Activated naive CD8-positive, alpha-beta T cell treated with anti-CD3 and anti-CD28 coated beads for 36 hours (primary cell): ENCODE measurements at regions not wholly inside any gene's neighbourhood (a gene's known extent, or its start where the extent isn't known, plus 50 kb on each side); places are given as distances from the start of the nearest gene placed in this dataset.
A peak's percentile ranks its signal among the peaks of the same experiment; 100 is the strongest.

ENCODE experiments used
- DNase-seq: peaks from one replicate; pipeline ENCODE4 v3.0.0; 2021
- H3K27ac Mint-ChIP-seq: one replicate; pipeline ENCODE4 v1.8.0; 2022; ENCODE audit warnings: mild to moderate bottlenecking, moderate library complexity, mixed read lengths
- H3K27me3 Mint-ChIP-seq: one replicate; pipeline ENCODE4 v1.8.0; 2022; ENCODE audit warnings: mild to moderate bottlenecking, mixed read lengths
- H3K36me3 Mint-ChIP-seq: one replicate; pipeline ENCODE4 v1.8.0; 2021; ENCODE audit warnings: mild to moderate bottlenecking, mixed read lengths
- H3K4me1 Mint-ChIP-seq: one replicate; pipeline ENCODE4 v1.8.0; 2021; ENCODE audit warnings: mixed read lengths
- H3K4me3 Mint-ChIP-seq: one replicate; pipeline ENCODE4 v1.8.0; 2022; ENCODE audit warnings: mild to moderate bottlenecking, moderate library complexity, mixed read lengths
- H3K9me3 Mint-ChIP-seq: one replicate; pipeline ENCODE4 v1.8.0; 2022; ENCODE audit warnings: mixed read lengths

DNA sequence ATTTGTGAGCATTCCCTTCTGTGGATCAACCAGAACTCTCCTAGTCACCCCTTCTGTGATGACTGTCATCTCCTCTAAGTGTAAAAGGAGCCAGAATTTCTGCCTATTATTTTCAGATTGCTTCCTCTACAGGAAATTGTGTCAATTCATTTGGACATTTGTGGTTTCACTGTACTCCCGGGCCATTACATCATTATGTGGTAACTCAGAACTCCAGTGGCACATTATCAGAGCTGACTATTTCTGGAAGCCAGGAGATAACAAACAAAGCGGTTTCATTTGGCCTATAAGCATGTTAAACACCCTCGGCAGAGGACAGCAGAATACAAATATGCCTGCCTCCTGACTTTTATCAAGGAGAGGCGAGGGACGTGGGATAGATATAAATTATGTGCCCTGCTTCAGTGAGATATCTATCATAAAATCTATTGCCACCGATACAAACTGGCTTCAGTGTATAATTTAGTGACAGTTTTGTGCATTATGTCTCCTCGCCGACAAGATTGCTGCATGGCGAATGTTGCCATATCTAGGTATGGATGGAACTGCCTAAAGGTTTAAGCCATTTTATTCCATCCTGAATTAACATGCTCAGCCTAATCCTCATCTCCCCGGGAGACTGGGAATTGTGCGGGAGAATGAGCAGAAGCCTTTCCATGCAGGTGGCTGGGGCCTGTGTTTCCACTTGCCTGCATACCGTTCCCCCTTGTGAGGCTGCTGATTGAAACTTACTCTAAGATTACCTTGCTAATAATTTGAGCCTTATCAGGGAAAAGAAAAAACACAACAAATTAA, 193.4 kb upstream of the SEMA6D start:
- Mint-ChIP-seq H3K4me3 (no peak overlapping the region), H3K27ac (no peak overlapping the region), H3K36me3 (no peaks in the 10 kb centered on the region), H3K4me1 (no peaks in the 10 kb centered on the region), H3K9me3 (no peaks in the 10 kb centered on the region), H3K27me3 (peaks cover 17% of the 10 kb centered on the region)
- no peak for DNase-seq

DNA sequence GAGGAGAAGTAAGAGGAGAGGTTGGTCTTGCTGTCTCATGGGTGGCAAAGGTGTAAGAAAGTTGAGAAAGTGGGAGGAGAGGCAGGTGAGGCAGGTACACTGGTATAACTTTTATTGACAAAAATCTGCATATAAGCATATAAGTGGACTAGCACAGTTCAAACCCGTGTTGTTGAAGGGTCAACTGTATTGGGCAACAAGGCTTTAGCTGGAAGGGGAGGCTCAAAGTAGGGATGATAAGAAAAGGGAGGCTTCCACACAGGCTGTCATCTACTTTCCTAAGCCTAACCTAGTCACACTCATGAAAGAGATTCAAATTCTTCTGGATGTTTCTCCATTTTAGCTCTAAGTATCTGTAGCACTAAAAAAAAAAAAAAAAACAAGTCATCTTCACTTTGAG, 188.1 kb upstream of the SEMA6D start:
- no peak overlapping the region for H3K27ac Mint-ChIP-seq
- DNase-seq, result no peak
- H3K4me3 Mint-ChIP-seq, result no peak overlapping the region
- H3K4me1 Mint-ChIP-seq, result no peaks in the 10 kb centered on the region
- no peaks in the 10 kb centered on the region for H3K9me3 Mint-ChIP-seq
- peaks cover 6% of the 10 kb centered on the region for H3K27me3 Mint-ChIP-seq
- no peaks in the 10 kb centered on the region for H3K36me3 Mint-ChIP-seq

DNA sequence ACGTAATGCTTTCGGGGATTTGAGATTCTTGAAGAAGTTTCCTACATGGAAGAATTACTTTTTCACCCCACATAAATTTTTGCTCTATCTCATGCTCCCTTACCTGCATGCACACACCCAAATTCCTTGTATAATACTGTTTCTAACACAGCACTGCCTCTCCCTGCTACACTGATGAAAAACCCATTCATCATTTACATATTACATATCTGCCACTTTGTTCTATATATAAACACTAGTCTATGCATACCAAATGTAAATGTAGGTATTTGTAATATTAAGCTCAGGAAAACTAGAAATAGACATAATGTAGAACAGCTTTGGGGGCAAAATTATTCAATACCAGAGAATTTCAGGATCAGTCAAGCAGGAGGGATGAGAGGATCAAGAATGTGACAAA, 182.6 kb upstream of the SEMA6D start:
- no peak for DNase-seq
- no peak overlapping the region for H3K4me3 Mint-ChIP-seq
- H3K9me3 Mint-ChIP-seq, result no peaks in the 10 kb centered on the region
- H3K4me1 Mint-ChIP-seq, result no peaks in the 10 kb centered on the region
- no peaks in the 10 kb centered on the region for H3K36me3 Mint-ChIP-seq
- H3K27ac Mint-ChIP-seq, result no peak overlapping the region
- peaks cover 9% of the 10 kb centered on the region for H3K27me3 Mint-ChIP-seq

DNA sequence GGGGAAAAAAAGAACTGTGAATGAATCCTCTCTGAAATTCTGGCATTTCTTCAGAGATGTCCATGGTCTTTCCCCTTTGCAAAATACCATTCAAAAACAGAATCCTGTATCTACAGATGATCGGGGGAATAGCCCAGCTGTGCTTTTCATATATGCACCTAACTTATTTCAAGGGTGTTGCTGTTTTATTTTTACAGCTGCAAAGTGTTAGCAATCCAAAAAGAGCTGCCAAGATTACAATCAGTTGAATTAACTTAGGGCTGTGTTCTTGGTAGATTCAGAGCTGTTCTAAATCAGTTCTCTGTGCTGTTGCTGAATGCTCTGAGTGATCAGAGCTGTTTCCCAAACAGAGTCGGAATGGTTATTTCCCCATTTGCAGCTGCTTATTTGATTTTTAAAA, 175.7 kb upstream of the SEMA6D start:
- no peaks in the 10 kb centered on the region for H3K9me3 Mint-ChIP-seq
- no peak overlapping the region for H3K27ac Mint-ChIP-seq
- no peaks in the 10 kb centered on the region for H3K27me3 Mint-ChIP-seq
- H3K4me1 Mint-ChIP-seq, result no peaks in the 10 kb centered on the region
- no peaks in the 10 kb centered on the region for H3K36me3 Mint-ChIP-seq
- DNase-seq, result no peak
- no peak overlapping the region for H3K4me3 Mint-ChIP-seq

DNA sequence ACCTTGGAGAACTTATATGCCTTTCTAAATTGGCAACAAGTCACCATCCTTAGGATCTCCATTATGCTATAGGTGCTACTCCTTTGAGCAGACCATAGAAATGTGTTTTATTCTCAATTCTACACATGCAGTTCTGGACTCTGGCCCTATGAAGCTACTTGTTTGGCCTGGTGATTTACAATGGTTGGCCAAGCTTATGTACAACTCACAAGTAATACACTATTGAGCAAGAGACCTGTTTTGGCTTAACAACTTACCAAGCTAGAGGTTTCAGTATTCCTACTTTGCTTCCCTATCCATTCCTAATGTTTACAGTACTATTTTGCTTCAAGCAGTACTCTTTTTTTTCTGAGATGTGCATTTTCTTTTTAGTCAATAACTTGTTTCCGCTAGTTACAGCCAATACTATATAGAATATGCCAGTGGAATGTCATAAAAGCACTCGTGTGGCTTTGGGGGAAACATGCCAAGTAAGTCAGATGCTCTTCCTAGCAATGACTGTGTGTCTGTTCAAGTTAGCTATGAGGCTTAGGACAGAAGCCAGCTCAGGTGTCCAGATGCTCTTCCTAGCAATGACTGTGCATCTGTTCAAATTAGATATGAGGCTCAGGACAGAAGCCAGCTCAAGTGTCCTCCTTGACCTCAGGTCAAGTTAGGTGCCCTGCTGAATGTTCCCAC, 174.9 kb upstream of the SEMA6D start:
- no peaks in the 10 kb centered on the region for H3K4me1 Mint-ChIP-seq
- H3K27me3 Mint-ChIP-seq, result no peaks in the 10 kb centered on the region
- no peaks in the 10 kb centered on the region for H3K9me3 Mint-ChIP-seq
- H3K27ac Mint-ChIP-seq, result peak overlapping the region; percentile 28
- no peaks in the 10 kb centered on the region for H3K36me3 Mint-ChIP-seq
- no peak for DNase-seq
- no peak overlapping the region for H3K4me3 Mint-ChIP-seq

DNA sequence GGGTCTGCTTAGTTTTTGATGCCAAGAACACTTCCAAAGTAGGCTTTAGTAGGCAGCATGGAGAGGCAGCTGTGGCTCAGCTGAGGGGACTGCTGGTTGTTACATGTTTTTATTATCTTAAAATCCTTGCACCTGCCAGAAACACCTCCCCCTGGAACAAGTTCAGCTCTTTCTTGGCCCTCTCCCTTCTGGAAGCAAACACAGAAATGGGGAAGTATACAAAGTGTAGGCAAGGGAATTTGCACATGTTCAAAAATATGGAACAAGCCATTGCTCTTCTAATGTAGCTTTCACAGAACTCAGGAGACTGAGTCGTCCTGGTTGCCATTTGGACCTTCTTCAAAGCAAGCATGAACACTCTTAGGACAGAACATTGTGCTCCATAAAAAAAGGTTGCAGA, 169.1 kb upstream of the SEMA6D start:
- no peaks in the 10 kb centered on the region for H3K9me3 Mint-ChIP-seq
- no peak overlapping the region for H3K27ac Mint-ChIP-seq
- no peak overlapping the region for H3K4me3 Mint-ChIP-seq

DNA sequence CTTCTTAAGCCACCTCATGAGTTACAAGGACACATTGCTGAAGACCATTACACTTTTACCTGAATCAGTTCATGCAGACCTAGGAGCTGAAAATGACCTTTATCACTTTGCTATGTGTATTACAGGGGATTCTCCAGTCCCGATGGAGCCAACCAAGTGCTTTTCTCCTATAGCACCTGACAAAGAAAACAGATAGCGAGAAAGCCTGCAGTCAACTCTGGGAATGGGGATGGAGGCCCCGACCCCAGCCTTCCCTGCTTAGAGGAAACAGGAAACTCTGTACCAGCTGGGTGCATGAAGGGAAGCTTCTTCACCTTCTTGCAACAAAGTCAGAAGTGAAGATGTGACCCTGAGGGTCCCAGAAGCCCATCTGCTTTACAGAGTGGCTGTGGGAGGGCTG, 168.3 kb upstream of the SEMA6D start:
- Mint-ChIP-seq H3K36me3 (no peaks in the 10 kb centered on the region), H3K4me1 (no peaks in the 10 kb centered on the region)
- no peak for DNase-seq

More for the DNA sequence above, 169.1 kb upstream of the SEMA6D start:
- no peak for DNase-seq
- Mint-ChIP-seq H3K27me3 (no peaks in the 10 kb centered on the region), H3K36me3 (no peaks in the 10 kb centered on the region), H3K4me1 (no peaks in the 10 kb centered on the region)

DNA sequence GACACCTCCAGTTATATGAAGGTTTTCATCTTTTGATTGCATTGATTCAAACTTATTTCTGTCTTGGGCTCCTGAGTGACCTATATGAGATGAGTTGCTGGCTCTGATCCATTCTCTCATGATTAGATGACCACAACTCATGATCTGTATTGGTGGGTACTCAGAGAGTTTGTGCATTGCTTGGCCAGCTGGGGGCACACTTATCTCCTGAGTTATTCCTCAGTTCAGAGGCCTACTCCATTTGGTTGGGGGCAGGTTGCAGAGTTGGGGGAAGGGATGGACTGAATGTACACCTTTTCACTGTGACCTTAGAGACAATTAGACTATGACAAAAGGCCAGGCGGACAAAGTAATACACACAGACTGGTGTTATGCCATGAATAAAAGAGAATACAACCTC, 166.2 kb upstream of the SEMA6D start:
- no peaks in the 10 kb centered on the region for H3K9me3 Mint-ChIP-seq
- no peaks in the 10 kb centered on the region for H3K36me3 Mint-ChIP-seq
- no peak overlapping the region for H3K4me3 Mint-ChIP-seq
- no peaks in the 10 kb centered on the region for H3K4me1 Mint-ChIP-seq
- no peaks in the 10 kb centered on the region for H3K27me3 Mint-ChIP-seq
- no peak for DNase-seq
- no peak overlapping the region for H3K27ac Mint-ChIP-seq

More for the DNA sequence above, 168.3 kb upstream of the SEMA6D start:
- no peak overlapping the region for H3K4me3 Mint-ChIP-seq
- no peaks in the 10 kb centered on the region for H3K27me3 Mint-ChIP-seq
- no peak overlapping the region for H3K27ac Mint-ChIP-seq
- no peaks in the 10 kb centered on the region for H3K9me3 Mint-ChIP-seq

DNA sequence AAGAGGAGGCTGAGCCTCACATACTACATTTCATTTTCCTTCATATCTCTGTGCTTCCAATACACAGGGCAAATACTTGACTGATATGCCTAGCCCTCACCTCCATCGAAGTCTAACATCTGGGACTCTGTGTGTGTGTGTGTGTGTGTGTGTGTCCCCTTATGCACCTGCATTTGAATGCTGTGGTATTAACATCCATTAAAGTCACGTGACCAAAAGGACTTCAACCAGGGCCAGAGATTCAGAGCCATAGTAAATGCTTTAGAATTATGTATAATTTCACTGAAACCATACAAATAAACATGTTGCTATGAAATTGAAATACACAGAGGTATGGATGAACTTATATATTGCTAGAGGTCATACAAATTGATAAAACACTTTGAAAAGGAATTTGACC, 165.8 kb upstream of the SEMA6D start:
- Mint-ChIP-seq H3K27ac (no peak overlapping the region), H3K27me3 (no peaks in the 10 kb centered on the region), H3K36me3 (no peaks in the 10 kb centered on the region), H3K4me1 (no peaks in the 10 kb centered on the region), H3K9me3 (no peaks in the 10 kb centered on the region), H3K4me3 (no peak overlapping the region)
- no peak for DNase-seq

DNA sequence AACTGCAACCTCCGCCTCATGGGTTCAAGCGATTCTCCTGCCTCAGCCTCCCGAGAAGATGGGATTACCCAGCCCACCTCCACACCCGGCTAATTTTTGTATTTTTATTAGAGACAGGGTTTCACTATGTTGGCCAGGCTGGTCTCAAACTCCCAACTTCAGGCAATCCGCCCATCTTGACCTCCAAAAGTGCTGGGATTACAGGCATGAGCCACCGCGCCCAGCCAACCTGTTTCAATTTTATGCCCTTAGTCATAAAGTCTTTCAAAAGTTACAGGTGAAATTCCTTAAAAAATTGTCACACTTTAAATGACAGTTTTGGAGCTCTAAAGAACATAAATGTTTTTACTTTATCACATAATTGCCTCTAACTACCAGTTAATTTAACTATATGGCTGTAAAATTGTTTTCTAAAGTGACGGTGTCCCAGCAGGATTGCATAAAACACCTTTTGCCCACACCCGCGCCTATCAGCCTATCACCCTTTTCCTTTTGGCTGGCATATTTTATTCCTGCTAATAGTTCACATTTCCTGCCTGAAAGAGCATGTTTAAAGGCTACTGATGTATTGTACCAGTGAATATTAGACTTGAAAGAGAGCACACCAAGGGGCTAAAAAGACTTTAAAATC, 164.2 kb upstream of the SEMA6D start:
- no peaks in the 10 kb centered on the region for H3K9me3 Mint-ChIP-seq
- no peaks in the 10 kb centered on the region for H3K36me3 Mint-ChIP-seq
- no peak for DNase-seq
- H3K4me3 Mint-ChIP-seq, result no peak overlapping the region
- no peaks in the 10 kb centered on the region for H3K27me3 Mint-ChIP-seq
- H3K27ac Mint-ChIP-seq, result no peak overlapping the region
- H3K4me1 Mint-ChIP-seq, result no peaks in the 10 kb centered on the region

DNA sequence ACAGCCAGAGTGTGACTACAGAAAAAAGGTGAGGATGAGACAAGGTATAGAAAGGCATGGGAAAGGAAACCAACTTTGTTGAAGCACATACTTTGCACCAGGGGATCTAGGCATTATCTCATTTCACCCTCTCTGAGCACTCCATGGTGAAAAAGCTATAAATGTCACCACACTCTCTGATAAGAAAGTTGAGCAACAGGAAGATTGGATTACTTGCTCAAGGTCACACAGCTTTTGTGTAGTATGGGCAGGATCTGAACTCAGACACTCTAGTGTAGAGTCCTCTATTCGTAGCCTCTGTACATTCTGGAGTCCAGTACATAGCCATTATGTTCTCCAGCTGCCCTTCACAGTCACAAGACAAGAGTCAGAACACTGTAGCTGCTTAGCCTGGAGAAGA, 163.4 kb upstream of the SEMA6D start:
- no peak overlapping the region for H3K4me3 Mint-ChIP-seq
- H3K27me3 Mint-ChIP-seq, result no peaks in the 10 kb centered on the region
- no peak overlapping the region for H3K27ac Mint-ChIP-seq
- no peaks in the 10 kb centered on the region for H3K4me1 Mint-ChIP-seq
- DNase-seq, result no peak
- H3K36me3 Mint-ChIP-seq, result no peaks in the 10 kb centered on the region
- no peaks in the 10 kb centered on the region for H3K9me3 Mint-ChIP-seq

DNA sequence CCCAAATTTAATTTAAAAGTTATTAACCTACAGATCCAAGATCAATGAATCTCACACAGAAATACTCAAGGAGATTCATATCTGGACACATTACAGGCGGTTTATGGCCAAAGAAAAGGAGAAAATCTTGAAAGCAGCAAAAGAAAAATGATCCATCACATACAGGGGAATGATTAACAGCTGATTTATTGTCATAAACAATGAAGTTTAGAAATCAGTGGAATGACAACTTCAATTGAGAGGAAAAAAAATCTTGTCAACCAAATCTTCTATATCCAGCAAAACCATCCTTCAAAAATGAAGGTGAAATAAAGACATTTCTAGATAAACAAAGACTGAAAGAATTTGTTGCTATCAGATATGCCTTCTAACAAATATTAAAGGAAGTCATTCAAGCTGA, 156.2 kb upstream of the SEMA6D start:
- Mint-ChIP-seq H3K4me1 (no peaks in the 10 kb centered on the region), H3K36me3 (no peaks in the 10 kb centered on the region), H3K9me3 (peaks cover 3% of the 10 kb centered on the region), H3K27ac (no peak overlapping the region), H3K27me3 (no peaks in the 10 kb centered on the region), H3K4me3 (no peak overlapping the region)
- DNase-seq, result no peak

DNA sequence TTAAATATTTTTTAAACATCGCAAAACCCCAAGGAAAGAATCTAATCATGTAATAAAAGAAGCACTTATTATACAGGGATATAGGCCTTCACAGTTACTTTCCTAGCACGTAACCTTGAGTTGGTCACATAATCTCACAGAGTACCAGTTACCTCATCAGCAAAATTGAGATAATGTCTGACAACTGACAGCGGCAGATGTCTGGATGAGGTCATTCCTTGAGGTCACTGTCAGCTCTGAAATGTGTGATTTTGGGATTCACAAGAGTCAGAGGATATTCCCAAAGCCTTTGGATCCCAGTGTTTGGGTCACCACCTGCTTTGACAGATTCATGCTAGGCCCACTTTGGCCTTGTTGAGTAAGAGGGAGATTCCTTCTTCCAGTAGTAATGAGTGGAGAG, 151.4 kb upstream of the SEMA6D start:
- no peak for DNase-seq
- Mint-ChIP-seq H3K4me1 (no peaks in the 10 kb centered on the region), H3K4me3 (no peak overlapping the region), H3K27me3 (no peaks in the 10 kb centered on the region), H3K36me3 (no peaks in the 10 kb centered on the region), H3K27ac (no peak overlapping the region), H3K9me3 (no peaks in the 10 kb centered on the region)

DNA sequence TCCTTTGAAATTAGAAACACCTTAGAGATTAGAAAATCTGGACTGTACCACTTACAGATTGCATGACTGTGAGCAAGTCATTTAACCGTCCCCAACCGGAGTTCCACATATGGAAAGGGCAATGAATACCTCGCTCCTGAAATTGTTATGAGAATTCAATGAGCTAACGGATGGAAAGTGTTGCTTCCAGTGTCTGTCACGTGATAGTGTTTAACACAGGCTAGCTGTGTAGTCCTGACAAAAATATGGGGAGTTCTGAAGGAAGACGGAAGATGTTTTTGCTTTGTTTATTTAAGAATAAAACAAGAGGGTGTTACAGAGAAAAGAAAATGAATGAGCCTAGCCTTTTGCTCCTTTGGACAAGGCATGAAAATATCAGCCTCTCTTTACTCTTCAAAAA, 150.7 kb upstream of the SEMA6D start:
- Mint-ChIP-seq H3K36me3 (no peaks in the 10 kb centered on the region), H3K27ac (no peak overlapping the region), H3K9me3 (no peaks in the 10 kb centered on the region), H3K4me1 (no peaks in the 10 kb centered on the region), H3K27me3 (no peaks in the 10 kb centered on the region), H3K4me3 (no peak overlapping the region)
- no peak for DNase-seq

DNA sequence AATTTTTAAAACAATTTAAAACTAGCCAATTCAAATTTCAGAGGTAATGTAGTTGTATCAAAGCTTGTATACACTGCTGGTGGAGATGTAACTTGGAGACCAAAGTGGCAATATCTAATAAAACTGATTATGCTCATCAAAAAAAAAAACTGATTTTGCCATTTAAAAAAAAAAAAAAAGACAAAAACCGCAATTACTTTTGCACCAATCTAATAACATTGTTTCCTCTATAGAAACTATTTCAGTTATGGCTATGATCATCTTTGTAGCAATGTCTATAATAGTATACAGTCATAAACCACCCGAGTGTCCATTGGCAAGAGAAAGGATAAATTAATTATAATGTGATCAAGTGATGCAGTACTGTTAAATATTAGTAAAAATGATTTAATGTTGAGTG, 149.3 kb upstream of the SEMA6D start:
- Mint-ChIP-seq H3K4me3 (no peak overlapping the region), H3K27me3 (no peaks in the 10 kb centered on the region), H3K9me3 (no peaks in the 10 kb centered on the region), H3K4me1 (no peaks in the 10 kb centered on the region), H3K27ac (no peak overlapping the region), H3K36me3 (no peaks in the 10 kb centered on the region)
- DNase-seq, result no peak

DNA sequence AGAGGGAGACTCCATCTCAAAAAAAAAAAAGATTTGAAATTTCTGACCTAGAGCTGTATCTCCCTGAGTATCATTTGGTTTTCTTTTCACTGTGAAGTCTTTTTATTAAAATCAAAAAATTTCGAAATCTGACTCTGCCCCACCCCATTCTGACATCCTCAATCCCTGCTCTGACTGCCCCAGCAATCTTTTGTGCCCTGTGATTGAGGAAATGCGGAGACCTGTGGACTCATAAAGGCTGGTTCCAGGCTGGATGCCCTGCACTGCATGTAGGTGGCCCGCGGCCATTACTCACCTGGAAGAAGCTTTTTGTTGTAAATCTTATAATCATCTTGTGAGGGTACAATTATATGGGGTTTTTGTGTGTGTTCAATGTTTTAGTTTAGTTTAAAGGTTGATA, 147.3 kb upstream of the SEMA6D start:
- Mint-ChIP-seq H3K27ac (no peak overlapping the region), H3K9me3 (no peaks in the 10 kb centered on the region), H3K4me3 (no peak overlapping the region)

More for the DNA sequence above, 147.3 kb upstream of the SEMA6D start:
- no peaks in the 10 kb centered on the region for H3K36me3 Mint-ChIP-seq
- DNase-seq, result no peak
- no peaks in the 10 kb centered on the region for H3K4me1 Mint-ChIP-seq
- no peaks in the 10 kb centered on the region for H3K27me3 Mint-ChIP-seq
